AG04449 (cell line): ENCODE measurements at regions not wholly inside any gene's neighbourhood (a gene's known extent, or its start where the extent isn't known, plus 50 kb on each side); places are given as distances from the start of the nearest gene placed in this dataset.
"Not testable (repeated sequence)": the region's sequence is repeated elsewhere in the genome, so short reads cannot be mapped to it uniquely, and the experiment has no call there.

Experiments
- CTCF ChIA-PET: fragments of 350-600 bp; formaldehyde crosslinking; extraction: SDS; loops from one replicate; lab custom pipeline; 2021; ENCODE audit warnings: antibody characterized with exemption; lab: Yijun Ruan, JAX
- POLR2A ChIA-PET: fragments of 400-600, 350-600 bp; formaldehyde crosslinking; extraction: SDS; loops from one replicate; lab custom pipeline; 2020; ENCODE audit warnings: antibody characterized with exemption, inconsistent platforms; lab: Yijun Ruan, JAX
- DNase-seq: peaks from one replicate; pipeline ENCODE4 v3.0.0-alpha.2; 2010; ENCODE audit warnings: low read depth, low spot score
- H3K4me3 ChIP-seq: 2 replicates; pipeline ENCODE4 v1.5.1; 2011; ENCODE audit warnings: low read depth, mild to moderate bottlenecking, control low read depth, low read length
- TF ChIP-seq, protein P1 (sequence below): IDR thresholded peaks from one replicate; pipeline ENCODE4 v1.5.1; 2011; ENCODE audit warnings: mild to moderate bottlenecking, moderate library complexity, low read length, control low read depth, inconsistent platforms; ENCODE audit not compliant: insufficient read depth; ENCODE audit errors: missing control alignments

DNA sequence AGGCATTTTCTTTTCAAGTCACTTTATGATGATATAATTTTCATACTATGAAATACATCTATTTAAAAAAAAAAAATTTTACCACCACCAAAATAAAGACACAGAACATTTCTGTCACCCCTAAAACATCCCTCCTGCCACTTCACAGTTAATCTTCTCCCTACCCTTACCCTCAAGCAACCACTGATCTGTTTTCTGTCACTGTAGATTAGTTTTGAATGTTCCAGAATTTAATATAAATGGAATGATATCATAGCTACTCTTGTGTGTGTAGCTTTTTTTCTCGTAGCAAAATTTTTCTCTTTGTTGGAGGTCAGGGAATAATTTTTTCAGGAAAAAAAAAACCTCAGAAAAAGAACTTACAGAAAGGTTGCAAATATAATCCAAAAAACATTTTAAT lies 152.7 kb downstream of the RHOU start:
- no peak overlapping the region for H3K4me3 ChIP-seq
- DNase-seq, result no peak
- CTCF ChIA-PET, result no interaction called here
- TF ChIP-seq, protein P1, sequence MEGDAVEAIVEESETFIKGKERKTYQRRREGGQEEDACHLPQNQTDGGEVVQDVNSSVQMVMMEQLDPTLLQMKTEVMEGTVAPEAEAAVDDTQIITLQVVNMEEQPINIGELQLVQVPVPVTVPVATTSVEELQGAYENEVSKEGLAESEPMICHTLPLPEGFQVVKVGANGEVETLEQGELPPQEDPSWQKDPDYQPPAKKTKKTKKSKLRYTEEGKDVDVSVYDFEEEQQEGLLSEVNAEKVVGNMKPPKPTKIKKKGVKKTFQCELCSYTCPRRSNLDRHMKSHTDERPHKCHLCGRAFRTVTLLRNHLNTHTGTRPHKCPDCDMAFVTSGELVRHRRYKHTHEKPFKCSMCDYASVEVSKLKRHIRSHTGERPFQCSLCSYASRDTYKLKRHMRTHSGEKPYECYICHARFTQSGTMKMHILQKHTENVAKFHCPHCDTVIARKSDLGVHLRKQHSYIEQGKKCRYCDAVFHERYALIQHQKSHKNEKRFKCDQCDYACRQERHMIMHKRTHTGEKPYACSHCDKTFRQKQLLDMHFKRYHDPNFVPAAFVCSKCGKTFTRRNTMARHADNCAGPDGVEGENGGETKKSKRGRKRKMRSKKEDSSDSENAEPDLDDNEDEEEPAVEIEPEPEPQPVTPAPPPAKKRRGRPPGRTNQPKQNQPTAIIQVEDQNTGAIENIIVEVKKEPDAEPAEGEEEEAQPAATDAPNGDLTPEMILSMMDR, result no peak
- POLR2A ChIA-PET, result no interaction called here

DNA sequence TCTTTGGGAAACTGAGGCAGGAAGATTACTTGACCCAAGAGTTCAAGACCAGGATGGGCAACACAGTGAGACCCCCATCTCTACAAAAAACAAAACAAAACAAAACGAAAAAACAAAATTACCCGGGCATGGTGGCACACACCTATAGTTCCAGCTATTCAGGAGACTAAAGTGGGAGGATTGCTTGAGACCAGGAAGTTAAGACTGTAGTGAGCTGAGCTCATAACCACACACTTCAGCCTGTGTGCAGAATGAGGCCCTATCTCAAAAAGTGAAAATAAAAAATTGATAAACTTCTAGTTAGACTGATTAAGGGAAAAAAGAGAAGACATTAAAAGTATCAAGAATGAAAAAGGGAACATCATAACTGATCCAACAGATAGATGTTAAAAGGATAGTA lies 154.0 kb downstream of the RHOU start:
- CTCF ChIA-PET, result no interaction called here
- no peak for DNase-seq
- no peak overlapping the region for H3K4me3 ChIP-seq
- TF ChIP-seq, protein P1, result no peak
- POLR2A ChIA-PET, result no interaction called here

DNA sequence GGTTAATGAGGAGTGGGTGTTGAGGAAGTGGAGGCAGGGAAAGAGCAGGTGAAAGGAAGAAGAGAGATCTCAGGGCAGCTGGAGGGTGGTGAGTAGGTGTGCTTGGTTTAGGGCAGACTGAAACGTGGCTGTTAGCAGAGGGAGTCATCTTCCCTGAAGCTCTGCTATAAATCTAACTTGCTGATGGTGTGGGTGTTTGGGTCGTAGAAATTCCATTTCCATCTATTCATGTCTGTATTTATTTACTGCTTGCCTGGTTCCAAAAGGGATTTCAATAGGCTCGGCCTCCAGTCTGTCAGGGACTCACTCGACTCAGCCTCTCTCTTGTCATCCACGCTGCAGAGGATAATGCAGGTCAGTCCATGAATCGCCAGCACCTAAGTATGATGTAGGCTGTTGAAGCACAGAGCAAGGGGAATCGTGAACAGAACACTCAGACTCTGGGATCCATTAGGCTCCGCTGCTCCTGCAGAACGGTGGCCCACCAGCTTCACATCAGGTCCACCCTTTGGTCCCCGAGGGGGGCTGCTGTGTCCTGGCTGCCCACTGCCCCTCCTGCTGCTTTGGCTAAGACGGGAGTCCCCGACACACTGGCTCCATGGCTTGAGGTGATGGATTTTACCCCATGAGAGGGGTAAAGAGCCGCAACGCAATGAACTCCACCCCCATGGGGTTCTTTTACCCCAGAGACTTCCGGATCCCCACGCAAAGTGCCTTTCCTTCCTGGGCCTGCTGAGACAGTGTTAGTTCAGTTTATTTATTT lies 156.2 kb downstream of the RHOU start:
- CTCF ChIA-PET, result no interaction called here
- POLR2A ChIA-PET, result interaction anchor here (1.1 kb wide), 1 partner anchor 9 kb away, joined by 3 read pairs; no protein-coding TSS in a partner anchor
- DNase-seq, result no peak

DNA sequence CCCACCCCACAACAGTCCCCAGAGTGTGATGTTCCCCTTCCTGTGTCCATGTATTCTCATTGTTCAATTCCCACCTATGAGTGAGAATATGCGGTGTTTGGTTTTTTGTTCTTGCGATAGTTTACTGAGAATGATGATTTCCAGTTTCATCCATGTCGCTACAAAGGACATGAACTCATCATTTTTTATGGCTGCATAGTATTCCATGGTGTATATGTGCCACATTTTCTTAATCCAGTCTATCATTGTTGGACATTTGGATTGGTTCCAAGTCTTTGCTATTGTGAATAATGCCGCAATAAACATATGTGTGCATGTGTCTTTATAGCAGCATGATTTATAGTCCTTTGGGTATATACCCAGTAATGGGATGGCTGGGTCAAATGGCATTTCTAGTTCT lies 156.9 kb downstream of the RHOU start:
- DNase-seq, POLR2A ChIA-PET, H3K4me3 ChIP-seq, CTCF ChIA-PET: not testable (repeated sequence)

More for the DNA sequence above, 156.2 kb downstream of the RHOU start:
- H3K4me3 ChIP-seq, result no peak overlapping the region
- TF ChIP-seq, protein P1, result no peak

DNA sequence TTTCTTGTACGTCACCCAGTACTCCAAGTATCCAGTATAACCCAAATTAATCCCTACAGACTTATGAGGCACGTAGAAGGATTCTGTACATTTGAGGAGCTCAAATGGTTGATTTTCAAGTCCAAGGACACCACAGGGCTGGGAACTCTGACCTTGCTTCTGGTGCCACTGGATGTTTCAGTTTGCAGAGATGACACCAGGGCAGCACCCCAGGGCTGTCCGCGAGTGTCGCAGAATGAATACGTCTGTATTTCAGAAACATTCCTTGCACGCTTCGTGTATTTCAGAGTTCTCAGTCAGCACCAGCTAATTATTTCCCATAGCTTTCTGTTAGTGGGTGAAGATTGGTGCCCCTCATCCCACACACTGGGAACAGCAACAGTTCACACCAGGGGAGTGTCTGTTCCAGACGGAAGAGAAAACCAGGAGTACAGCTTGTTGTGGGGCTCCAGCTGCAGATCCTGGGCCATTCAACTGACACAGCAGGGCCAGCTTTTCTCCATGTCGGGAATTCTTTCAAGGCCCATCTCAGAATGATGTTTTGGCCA lies 159.2 kb downstream of the RHOU start:
- CTCF ChIA-PET, result interaction anchor here (0.9 to 1.2 kb wide), 2 partner anchors 8 to 333 kb away, joined by 3 to 4 read pairs; no protein-coding TSS in a partner anchor
- POLR2A ChIA-PET, result interaction anchor here (0.6 kb wide), 1 partner anchor 17 kb away, joined by 3 read pairs; no protein-coding TSS in a partner anchor

DNA sequence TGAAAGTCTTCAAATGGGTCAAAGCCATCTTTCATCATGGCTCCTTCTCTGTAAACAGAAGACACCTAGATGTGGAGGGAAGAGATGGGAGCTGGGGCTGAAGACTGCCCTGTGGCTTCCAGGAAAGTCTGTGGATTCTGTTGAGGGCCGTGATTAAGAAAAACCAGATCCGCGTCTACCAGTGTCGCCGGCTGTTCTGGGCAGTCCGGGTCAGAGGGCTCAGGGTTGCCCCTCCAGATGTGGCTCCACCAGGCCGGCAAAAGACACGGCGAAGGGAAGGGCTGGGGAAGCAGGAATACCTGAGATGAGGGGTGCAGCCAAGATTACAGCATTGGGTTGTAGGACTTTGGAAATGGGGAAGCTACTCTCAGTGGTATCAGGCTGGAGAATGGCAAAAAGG lies 162.6 kb downstream of the RHOU start:
- CTCF ChIA-PET, result no interaction called here
- POLR2A ChIA-PET, result no interaction called here
- TF ChIP-seq, protein P1, result no peak
- DNase-seq, result no peak
- no peak overlapping the region for H3K4me3 ChIP-seq

More for the DNA sequence above, 159.2 kb downstream of the RHOU start:
- TF ChIP-seq, protein P1, result no peak
- H3K4me3 ChIP-seq, result no peak overlapping the region
- DNase-seq, result no peak

DNA sequence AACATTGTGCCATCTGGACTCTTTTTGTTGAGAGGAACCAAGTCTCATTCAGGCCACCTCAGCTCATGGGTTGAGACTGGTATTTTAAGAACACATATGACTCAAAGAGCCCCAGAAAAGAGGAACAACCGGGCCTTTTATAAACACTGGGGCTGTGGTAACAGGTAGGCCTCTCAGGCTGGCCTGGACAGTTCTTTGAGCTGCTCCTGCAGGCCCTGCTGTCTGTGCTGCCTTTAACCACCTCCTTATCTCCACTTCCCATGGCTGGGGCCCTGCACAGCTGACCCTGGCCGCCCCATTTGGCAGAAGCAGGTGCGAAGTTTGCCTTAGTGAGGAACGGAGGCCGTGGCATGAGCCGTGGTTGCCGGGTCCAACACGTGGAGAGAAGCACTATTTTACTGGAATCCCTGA lies 163.3 kb downstream of the RHOU start:
- CTCF ChIA-PET, result no interaction called here
- TF ChIP-seq, protein P1, result no peak
- no peak overlapping the region for H3K4me3 ChIP-seq
- POLR2A ChIA-PET, result no interaction called here
- DNase-seq, result no peak
